GM19452 (cell line): ENCODE measurements at regions not wholly inside any gene's neighbourhood (a gene's known extent, or its start where the extent isn't known, plus 50 kb on each side); places are given as distances from the start of the nearest gene placed in this dataset.

Experiments used
- ATAC-seq: cut with Tn5 transposase; IDR thresholded peaks from one replicate; pipeline ENCODE4 v1.9.1; 2021; ENCODE audit not compliant: unreplicated experiment

DNA sequence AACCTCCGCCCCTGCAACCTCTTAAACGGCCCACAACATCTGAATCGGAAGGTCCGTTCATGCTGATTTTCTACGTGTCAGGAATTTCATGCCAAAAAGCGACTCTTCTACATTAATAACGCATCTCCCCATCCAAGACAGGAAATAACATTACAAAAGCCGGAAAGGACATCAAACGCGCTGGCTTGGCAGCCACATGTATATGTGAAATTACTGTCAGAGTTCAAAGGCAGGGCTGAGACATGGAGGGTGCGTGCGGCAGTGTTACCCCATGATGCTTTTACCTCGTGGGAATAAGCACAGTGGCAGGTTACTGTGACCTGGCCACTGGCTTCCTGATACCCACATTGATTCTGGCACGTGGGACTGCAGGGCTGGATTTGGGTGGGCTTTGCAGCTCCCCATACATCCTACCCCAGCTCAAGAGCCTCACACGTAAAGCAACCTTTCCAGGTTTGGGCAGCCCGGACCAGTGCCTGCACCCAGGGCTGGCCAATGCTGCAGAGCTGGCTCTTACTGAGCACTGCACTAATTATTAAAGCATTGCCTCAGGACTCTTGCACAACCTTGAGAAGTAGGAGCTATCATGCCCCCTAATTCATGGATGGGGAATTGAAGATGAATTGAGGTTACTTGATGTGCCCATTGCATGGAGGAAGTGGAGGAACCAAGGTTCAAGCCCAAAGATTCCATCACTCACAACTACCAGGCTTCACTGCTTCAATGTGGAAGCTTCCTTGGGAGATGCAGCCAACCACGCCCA, 120.6 kb upstream of the FOXF1 start:
- ATAC-seq: no peak

DNA sequence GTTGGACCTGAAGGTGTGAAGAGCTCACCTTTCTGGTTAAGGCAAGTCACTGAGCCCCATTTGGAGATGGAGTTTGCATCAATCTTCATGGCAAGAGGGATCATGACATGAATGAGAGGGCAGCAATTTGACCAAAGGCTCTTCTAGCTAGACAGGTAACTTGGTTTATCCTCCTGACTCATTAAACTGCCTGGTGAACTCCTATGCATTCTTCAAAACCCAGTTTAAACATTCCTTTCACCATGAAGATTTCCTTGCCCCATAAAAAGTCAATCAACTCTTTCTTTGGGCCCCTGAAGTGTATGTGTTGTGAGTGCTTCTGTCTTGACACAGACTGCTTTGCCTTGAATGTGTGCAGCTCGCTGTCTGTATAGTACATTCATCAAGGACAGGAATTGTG, 120.0 kb upstream of the FOXF1 start:
- no peak for ATAC-seq

DNA sequence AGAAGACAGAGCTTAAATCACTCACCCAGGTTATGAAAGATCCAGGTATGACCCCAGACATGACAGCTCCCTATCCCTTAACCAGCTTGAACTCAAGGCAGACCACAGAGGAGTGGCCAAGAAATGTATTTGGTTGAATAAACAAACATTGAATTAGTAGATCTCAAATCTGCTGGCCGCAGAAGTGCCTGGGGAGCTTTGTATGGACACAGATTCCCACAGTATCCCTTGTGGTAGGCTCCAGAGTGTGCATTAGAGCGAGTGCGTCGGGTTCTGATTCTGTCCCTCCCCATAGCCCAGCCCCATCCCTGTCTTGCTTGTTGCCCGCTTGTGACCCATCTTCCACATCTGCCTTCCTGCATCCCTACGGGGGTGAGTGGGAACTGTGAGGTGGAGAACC, 118.8 kb upstream of the FOXF1 start:
- ATAC-seq: no peak

DNA sequence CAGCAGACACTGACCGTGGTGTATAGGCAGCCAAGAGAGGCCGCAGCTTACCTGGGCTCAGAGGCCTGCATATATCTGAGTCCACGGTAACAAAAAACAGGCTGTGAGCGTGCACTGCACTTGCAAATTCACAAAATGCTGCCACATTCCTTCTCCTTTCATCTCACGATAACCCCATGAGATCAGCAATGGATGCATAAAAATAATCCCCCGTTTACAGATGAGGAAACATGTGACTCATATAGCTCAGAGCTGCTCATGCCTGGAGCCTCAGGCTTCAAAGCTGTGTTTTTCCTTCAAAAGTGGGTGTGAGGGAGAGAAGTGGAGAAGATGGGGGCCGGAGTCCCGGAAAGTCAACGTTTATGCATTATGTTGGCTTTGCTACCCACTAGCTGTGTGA, 118.3 kb upstream of the FOXF1 start:
- no peak for ATAC-seq

DNA sequence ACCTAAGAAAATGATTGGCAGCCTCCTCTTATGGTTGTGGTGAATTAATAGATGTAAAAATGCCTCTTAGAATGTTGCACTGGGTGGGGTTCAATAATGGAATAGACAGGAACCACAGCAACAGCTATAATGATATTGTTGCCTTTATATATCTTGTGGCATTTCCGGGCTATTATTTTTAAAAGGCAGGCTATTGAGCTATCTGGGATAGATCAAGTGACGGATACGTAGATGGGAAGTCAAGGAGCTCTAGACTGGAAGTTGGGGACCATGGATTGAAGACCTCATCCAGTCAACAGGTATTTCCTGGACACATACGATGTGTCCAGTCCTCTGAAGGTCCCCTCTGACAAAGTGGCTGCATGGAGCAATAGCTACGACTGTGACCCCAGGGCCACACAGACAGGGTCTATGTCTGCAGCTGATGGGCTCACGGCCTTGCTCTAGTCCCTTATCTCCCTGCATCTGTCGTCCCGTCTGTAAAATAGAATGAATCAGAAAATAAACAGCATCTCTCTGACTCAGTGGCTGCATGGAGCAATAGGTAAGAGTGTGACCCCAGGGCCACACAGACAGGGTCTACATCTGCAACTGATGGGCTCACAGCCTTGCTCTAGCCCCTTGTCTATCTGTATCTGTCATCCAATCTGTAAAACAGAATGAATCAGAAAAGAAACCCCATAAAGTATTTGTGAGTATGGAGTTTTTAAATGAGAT, 117.7 kb upstream of the FOXF1 start:
- no peak for ATAC-seq

DNA sequence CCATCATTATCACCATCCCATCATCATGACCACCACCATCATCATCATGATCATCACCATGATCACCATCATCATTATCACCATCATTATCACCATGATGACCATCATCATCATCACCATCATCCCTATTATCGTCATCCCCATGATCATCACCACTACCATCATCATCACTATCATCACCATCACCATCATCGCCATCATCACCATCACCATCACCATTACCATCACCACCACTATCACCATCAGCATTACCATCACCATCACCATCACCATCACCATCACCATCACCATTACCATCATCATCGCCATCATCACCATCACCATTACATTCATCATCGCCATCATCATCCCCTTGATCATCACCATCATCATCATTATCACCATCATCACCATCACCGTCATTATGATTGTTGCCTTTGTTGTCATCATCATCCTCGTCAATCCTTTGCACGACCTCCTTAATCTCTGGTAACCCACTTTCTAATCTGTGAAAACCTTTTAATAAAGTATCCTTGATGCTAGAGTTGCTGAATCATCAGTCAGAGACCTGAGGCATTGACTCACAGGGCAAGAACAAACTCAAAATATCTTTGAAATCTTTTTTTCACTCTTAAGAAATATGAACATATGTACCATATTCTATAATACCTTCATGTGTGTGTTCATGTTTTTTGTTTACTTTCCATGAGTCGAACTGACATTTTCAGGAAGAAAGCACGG, 116.3 kb upstream of the FOXF1 start:
- no peak for ATAC-seq

DNA sequence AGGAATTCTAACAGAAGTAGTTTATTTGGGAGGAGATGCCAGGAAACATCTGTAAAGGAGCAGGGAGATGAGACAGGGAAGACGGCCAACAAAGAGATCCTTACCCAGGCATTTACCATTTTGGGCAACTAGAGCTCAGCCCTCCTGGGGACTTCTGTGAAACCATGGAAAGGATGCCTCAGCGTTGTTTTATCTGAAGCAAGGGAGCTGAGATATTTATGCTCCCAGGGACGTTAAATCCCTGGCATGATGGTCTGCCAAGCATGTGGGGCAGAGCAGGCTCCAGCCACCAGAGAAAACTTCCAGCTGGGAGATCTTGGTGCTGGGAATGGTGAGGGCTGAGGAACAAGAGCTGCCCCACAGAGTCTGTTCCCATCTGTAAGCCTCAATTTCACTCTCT, 114.8 kb upstream of the FOXF1 start:
- ATAC-seq: no peak

DNA sequence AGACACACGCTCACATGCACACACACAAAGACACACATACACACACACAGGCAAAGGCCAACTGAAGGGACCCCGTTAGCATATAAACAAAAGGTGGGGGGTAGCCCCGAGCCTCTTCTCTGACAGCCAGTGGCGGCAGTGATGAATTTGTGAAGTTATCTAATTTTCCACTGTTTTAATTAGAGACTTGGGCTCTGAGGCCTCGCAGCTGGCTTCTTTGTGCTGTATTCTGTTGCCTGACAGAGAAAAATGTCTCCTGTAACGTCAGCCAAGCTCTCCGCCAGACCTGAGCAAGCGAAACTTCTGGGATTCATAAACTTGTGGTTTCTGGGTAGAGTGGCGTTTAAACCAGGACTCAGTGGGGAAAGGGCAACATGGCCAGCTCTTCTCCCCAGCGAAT, 113.9 kb upstream of the FOXF1 start:
- no peak for ATAC-seq

DNA sequence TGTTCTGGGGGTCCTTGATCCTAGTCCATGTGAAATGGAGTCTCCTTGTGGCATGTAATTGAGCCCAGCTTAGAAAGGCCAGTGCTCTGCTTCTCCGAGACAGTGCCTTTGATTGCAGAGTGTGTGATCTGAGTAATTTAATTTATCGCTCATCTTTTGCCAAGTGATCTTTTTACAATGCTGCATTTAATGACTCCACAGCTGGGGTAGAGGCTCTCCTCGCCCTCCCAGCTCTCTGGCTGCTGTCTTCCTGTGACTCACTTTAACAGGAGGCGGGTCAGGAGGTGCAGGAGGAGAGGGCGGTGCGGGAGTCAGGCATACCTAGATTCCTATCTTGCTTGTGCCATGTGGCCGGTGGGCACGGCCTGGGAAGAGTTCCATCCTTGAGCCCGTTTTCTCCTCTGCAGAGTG, 113.4 kb upstream of the FOXF1 start:
- ATAC-seq: no peak

DNA sequence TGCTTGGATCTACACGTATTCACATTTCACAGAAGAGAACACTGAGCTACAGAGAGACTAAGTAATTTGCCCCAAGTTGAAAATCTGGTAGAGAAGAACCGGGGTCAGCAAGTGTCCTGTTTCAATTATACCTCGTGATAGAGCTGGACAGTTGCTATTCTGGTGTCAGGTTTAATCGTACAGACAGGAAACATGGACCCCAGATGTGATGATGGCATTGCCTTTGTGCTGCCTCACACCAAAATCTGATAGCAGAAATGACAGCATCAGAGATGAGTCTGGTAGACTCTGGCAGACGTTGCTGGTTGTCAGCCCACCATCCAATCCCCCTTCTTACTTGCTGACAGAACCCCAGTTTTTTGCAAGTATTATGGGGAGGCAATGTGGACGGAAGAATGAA, 112.1 kb upstream of the FOXF1 start:
- ATAC-seq: no peak

DNA sequence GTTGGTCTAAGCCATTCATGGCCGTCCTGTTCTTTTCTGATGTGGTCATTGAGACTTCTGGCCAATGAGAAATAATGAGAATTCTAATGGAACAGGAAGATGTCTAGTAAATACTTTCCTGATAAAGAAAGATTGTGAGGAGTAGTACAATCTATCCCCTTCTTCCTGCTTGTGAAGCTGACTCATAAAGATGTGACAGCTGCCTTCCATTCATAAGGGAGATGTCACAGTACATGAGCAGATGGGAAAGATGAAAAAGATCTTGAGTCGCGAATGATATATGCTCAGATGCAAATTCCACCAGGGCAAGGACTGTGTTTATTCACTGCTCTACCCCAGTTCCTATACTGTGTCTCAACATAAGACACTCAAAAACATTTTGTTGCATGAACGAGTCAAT, 111.7 kb upstream of the FOXF1 start:
- ATAC-seq: no peak

DNA sequence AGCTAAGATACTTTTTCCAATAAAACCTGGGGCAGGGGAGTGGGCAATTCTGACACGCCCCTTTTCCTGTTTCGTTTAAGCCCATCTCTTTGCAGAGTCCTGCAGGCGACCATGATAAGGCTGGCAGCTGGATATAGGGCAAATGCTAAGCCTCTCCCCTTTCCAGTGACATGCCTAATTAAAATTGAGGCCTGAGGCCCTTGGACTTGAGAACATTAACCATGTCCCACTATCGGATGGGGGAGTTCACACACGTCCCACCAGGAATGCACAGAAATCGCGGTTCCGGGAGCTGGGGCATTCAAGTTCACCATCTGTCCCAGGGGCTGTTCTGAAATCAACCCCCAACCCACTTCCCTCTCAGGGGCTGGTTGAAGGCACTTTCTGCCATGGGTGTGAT, 109.2 kb upstream of the FOXF1 start:
- ATAC-seq: no peak

DNA sequence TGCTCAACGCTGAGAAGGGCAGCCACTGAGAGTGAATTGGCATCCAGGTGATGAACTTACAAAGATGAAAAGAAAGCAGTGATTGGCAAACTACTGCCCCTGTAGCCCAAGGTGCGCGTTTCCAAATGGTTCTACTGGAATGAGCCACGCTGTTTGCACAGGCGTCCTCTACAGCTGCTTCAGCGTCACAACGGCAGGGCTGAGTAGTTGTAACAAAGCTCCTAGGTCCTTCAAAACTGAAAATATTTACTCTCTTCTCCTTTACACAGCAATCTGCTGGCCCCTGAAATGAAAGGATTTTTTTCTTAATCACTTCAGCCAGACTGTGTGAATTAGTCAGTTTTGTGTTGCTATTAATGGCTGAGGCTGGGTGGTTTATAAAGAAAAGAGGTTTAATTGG, 107.2 kb upstream of the FOXF1 start:
- no peak for ATAC-seq

DNA sequence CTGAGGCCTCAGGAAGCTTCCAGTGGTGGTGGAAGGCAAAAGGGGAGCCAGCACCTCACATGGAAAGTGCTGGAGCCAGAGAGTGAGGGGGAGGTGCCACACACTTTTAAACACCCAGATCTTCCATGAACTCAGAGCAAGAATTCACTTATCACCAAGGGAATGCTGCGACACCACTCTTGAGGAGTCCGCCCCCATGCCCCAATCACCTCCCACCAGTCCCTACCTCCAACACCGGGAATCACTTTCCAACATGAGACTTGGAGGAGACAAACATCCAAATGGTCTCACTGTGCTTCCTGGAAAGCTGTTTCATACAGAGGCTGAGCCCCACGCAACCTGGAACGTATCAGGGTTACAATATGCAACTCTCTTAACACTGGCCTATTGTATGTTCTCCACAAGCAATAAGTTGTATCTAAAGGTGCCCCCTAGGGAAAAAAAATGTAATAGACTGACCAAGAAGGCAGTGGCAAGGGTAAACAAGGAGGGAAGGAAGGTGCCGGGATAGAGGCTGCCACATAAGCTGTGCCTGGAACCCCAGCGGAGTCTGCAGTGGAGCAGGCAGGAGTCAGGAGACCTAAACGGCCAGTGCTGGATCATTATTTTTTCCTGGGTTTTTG, 106.7 kb upstream of the FOXF1 start:
- no peak for ATAC-seq

DNA sequence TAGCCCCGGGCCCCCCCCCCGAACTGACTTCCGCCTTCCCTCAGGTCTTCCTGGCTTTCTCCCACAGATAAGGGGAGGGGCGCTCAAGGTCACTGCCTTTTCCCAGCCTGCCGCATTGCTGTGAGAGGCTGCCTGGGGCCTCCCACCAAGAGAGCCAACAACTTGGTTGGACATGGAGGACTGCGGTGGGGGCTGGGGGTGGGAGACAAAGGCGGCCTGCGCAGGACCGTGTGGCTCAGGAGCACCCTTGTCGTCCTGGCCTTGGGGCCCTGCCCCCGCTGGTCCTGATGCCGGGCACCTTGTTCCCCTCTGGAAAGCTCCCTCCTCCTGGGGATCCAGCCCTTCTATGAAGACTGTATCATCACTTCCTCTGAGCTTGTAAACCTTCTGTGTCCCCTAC, 105.6 kb upstream of the FOXF1 start:
- ATAC-seq: no peak

DNA sequence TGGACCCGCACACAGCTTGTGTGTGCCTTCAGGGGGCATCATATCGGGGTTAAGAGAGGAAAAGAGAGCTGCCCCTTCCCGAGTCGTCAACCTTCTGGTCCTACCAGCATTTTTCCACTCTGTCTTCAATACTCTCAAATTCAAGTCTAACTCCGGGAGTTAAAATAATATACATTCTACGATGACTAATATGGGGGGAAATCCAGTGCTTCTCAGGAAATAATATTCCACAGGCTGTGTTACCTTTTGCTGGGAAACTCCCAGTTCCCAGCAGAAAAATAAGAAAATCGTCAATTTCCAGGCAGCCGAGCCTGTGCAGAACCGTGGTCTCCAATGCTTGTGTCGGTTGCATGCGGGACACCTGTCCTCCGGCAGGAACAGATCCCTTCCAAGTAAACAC, 105.0 kb upstream of the FOXF1 start:
- ATAC-seq: no peak

DNA sequence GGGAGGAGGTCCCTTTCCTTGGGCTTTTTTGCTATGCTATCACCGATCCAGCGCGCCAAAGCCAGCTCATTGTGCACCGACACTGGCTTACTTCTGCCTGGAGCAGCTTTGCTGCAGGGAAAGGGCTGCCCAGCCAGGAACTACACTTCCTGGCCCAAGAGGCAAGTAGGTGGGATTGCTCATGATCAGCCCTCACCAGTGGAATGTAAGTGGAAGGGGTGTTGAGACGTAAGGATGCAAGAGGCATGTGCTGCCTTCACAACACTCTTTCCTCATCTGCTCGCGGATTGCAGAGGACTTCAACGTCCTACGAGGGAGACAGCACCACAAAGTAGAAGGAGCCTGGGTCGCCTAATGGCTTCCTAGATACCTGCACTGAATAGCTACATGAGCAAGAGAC, 104.3 kb upstream of the FOXF1 start:
- no peak for ATAC-seq

DNA sequence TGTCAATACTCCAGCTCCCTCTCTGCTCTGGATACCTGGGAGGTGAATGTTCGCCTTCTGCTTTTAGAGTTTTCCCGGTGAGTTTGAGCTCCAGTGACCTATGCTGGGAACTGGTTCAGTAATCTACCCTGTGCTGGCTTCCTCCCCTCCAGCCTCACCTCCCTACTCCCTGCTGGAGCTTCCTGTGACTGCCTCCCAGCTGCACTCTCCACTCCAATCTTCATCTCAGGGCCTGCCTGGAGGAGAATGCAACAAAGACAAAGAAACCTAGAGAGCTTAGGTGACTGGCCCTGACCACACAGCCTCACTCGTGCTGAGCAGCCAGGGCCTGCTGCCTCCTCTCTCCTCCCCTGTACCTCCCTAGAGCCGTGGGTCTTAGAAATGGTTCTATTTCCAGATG, 101.6 kb upstream of the FOXF1 start:
- no peak for ATAC-seq

DNA sequence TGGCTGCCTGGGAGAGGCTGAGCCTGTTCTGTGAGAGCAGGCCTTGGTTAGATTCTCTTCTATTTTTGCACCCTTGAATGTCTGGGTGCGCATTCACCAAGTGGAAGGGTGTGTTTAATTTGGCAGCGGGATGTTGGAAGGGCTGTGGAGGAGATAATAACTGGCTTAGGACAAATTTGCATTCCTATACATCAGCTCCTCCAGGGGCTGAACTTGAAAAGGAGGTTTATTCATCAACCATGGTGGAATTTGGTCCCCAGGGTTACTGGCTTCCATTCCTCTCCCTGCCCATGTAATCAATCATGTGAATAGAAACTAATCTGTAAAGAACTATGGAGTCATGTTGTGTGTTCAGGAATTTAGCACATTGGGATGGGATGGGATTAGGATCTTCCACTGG, 100.2 kb upstream of the FOXF1 start:
- no peak for ATAC-seq

DNA sequence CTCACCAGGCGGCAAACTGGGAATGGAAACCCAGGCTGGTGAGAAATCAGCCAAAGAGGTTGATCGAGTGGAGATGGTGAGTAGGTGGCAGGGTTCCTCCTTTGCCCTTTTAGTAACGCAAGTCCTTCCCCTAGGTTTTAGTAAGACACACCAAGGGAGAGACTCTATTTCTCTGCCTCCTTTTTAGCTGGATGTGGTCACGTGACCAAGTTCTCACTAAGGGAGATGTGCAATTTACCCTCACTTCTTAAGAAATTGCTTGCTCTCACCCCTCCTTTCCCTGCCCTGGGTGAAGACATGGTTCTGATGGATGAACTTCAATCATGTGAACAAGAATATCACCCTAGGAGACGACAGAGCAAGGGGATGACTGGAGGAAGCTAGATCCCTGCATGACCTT, 99.8 kb upstream of the FOXF1 start:
- ATAC-seq: no peak

DNA sequence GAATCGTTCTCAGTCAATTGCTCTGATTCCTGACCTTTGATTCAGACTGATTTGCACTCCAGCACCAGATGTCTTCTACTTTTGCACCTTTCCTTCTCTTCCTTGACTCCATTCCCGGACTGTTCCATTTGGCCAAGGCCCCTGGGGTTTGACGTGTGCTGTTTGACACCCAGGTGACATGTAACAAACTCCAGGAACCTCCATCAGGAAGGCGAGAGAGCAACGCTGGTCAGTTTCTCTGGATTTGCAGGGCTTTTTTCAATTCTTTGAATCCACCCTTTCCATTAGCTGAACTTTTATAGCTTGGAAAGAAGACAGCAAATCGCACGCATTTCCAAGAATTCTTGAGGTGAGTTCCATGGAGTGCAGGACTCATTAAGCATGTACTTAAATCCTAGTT, 98.4 kb upstream of the FOXF1 start:
- no peak for ATAC-seq
